ENCODE measurements at regions not wholly inside any gene's neighbourhood (a gene's known extent, or its start where the extent isn't known, plus 50 kb on each side); places are given as distances from the start of the nearest gene placed in this dataset.

DNA sequence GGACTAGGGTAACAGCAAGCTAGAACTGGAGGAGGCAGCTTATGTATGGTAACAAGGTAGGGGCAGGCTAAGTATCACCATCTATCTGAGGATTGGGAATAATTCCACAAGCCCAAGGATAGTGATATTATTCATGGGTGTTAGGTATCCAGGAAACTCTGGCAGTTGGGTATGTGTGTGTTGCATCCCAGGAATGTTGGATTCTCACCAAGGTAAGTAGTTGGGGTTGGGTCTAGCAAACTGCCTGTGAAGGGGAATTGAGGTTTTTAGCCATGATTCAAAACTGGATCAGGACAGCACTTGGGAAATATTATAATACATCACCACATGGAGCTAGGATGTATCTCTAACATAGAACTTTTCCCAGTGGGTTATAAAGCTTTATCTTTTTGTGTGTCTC is 626.4 kb upstream of the GOLIM4 start:
- TF ChIP-seq, protein P1, sequence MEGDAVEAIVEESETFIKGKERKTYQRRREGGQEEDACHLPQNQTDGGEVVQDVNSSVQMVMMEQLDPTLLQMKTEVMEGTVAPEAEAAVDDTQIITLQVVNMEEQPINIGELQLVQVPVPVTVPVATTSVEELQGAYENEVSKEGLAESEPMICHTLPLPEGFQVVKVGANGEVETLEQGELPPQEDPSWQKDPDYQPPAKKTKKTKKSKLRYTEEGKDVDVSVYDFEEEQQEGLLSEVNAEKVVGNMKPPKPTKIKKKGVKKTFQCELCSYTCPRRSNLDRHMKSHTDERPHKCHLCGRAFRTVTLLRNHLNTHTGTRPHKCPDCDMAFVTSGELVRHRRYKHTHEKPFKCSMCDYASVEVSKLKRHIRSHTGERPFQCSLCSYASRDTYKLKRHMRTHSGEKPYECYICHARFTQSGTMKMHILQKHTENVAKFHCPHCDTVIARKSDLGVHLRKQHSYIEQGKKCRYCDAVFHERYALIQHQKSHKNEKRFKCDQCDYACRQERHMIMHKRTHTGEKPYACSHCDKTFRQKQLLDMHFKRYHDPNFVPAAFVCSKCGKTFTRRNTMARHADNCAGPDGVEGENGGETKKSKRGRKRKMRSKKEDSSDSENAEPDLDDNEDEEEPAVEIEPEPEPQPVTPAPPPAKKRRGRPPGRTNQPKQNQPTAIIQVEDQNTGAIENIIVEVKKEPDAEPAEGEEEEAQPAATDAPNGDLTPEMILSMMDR (IDR thresholded peaks at IDR 0.05; ENCODE audit: borderline replicate concordance, extremely low read depth, low read length, poor library complexity, severe bottlenecking) = no peak
- TF ChIP-seq EZH2 (IDR thresholded peaks at IDR 0.05; ENCODE audit: borderline replicate concordance, low read depth, low read length, severe bottlenecking) = no peak
